HG03196 (cell line): ENCODE measurements at regions not wholly inside any gene's neighbourhood (a gene's known extent, or its start where the extent isn't known, plus 50 kb on each side); places are given as distances from the start of the nearest gene placed in this dataset.

Experiments
- ATAC-seq: cut with Tn5 transposase; IDR thresholded peaks from one replicate; pipeline ENCODE4 v1.9.1; 2021; ENCODE audit not compliant: unreplicated experiment

DNA sequence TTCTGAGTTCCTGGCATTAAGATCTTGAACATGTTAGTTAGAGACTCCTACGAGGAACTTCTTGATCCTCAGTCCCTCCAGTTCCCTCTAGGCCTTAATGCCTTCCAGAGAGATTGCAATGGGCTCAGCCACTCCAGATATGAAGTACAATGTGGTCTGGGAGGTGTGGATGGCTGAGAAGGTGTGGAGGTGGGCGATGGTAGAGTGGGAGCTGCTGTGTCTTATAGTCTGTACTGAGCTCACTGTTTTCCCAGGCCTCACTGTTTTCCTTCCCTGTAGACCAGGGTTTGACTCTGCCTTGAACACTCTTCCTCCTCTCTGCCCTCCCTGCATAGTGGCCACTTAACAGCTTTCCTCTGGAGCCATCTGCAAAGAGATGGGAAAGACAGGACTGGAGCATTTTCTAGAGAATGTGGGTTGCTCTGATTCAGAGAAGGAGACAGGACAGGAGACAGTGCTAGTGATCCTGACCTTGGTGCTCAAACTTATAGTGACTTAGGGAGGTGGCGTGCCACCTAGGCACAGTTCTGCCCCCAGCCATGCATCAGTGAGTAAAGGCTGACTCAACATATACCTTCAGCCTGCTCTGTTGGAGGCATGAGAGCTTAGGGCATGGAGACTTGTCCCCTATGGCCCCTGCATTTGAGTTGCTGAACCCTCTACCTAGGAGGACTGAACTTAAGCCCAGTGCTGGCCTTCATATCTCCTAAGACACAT, 129.7 kb downstream of the TDRD15 start:
- no peak for ATAC-seq

DNA sequence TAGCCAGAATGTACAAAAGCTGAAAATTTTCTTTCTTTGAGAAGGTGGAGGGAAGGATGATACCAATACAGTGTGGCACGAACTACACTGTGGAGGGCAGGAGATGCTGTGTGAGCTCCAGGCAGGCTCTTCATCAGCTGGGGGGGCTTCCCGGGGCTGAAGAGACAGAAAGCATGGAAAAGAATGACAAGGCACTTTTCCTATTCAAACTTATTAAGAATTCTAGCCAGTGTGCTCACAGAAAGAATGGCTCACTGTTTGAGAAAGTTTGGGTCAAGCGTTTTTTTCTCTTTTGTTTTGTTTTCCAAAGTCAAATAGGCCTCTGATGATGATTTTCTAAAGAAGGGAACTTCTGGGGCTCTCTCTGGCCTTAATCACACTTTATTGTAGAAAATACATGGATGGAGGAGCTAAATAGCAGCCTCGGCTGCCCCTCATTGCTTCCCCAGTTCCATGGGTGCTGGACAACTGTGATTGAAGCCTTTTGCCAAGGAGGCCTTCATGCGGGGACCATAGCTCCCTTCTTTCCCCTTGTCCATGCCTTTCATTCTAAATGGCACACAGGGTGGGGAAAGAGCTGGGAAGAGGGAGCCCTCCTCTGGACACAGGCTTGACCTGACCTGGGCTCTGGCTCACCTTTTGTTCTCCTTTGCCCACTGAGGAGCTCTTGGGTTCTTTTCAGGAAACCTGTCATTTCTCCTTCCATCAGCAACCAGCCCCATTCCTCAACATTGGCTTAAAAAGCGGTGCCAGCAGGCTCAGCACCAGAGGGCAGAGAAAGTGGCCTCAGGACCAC, 130.6 kb downstream of the TDRD15 start:
- ATAC-seq, result no peak

DNA sequence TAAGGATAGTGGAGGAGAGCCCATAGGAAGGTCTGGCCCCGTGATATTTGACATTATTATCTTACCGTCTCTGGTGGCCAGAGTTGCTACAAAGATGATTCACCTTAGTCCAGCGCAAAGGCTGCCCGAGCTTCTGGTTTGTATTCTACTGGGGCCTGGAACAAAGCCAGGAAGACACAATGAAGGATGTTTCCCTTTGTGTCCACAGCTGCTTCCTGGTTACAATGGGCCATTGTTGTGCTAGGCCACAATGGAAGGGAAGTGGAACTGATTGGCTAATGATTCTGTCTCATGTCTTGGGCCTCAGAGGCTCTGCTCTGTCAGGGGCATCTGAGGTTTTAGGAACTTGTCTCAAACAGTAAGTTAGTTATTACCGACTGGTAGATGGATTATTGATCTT, 132.2 kb downstream of the TDRD15 start:
- ATAC-seq, result peak; percentile 97

GRCh38 chr2:21257621-21258020, 133.9 kb downstream of the TDRD15 start:
- ATAC-seq, result no peak

DNA sequence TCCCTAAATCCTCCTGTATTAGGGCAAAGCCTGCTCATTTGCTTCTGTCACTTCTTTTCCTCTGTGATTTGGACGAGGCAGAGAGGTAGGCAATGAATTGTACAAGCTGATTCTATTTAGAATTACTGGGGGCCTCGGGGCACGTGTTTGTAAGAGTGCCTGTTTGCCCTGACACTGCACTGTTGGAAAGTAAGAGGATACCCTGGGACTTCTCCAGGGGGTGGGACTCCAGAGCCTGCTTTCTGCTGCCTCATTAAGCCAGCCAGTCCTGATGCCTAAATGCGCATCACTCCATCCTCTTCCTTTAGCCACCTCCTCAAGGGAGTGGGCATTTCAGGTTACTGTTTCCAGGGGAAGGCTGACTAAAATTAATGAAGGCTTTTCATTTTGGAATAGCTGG, 134.3 kb downstream of the TDRD15 start:
- no peak for ATAC-seq

DNA sequence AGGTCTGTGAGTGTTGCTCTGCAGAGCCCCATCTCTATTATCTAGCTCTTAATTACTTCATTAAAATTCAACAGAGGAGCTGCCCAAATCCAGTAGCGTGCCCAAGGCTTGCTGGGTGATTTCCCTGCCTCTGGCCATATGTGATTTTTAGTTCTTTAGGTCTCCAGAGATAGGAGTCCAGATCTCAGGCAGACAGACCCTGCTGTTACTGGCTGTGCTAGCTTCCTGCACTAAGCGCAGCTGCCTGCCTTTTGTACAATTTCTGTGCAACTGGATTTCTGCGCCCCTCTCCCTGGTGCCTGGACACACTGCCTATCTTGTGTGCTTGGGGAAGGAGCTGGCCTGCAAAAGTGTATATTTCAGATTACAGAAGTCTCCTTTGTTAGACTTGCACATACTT, 136.5 kb downstream of the TDRD15 start:
- ATAC-seq, result no peak

DNA sequence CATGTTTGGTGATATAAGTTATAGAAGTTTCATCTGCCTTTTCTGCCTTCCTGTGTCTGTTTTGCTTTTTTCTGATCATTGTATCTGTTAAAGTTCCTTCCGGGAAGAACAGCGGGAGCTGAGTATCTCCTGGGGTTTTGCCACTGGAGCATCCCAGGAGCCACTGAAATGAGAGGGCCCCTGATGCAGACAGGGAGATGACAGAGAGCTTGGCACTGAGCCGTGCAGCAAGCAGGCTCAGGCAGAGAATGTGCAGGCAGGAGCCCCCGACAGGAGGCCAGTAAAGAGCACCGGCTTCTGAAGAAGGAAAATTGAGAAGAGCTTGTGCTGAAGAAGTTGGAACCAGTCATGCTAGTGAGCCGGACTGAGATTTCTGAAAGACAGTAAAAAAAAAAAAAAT, 137.8 kb downstream of the TDRD15 start:
- ATAC-seq, result no peak

DNA sequence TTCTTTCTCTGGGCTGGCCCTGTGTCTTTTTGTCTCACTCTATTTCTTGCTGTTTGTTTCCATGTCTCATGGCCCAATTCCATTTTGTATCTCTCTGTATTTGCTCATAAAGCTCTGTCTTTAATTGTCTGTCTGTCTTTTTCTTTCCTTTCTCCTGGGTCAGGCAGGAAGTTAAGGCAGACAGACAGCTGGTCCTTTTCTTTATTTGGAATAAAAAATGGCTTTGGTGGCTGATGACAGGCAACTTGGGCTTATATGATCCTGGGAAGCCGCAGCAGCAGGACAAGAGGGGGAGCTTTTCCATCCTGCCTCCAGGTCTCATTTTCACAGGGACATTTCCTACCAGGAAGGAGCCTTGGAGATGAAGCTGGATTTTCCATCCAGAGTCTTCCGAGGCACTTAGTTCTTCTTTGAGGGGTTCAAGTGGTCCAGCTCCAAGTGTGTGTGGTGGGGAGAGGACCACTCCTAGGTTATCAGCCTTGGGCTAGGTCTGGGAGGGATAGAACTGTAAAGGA, 138.7 kb downstream of the TDRD15 start:
- ATAC-seq, result no peak

DNA sequence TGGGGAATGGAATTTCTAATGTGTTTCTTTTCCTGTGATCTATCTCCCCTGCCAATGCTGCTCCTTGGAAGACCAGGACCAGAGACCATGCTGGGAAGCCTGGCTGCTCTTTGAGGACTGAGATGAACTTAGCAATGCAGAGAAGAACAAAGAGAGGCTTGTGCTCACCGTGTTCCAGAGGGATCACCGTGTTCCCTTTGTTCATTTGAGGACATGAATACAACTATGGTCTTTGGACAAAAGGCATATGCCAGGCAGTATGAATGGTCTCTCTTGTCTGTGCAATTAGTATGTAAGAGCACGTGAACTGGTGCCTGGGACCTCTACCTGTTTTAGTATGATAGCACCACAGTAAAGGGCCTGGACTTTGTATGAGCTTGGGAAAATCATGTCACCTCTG, 139.9 kb downstream of the TDRD15 start:
- ATAC-seq, result no peak

GRCh38 chr2:21265752-21266151, 142.0 kb downstream of the TDRD15 start:
- ATAC-seq, result no peak

GRCh38 chr2:21267232-21267835, 143.6 kb downstream of the TDRD15 start:
- no peak for ATAC-seq

DNA sequence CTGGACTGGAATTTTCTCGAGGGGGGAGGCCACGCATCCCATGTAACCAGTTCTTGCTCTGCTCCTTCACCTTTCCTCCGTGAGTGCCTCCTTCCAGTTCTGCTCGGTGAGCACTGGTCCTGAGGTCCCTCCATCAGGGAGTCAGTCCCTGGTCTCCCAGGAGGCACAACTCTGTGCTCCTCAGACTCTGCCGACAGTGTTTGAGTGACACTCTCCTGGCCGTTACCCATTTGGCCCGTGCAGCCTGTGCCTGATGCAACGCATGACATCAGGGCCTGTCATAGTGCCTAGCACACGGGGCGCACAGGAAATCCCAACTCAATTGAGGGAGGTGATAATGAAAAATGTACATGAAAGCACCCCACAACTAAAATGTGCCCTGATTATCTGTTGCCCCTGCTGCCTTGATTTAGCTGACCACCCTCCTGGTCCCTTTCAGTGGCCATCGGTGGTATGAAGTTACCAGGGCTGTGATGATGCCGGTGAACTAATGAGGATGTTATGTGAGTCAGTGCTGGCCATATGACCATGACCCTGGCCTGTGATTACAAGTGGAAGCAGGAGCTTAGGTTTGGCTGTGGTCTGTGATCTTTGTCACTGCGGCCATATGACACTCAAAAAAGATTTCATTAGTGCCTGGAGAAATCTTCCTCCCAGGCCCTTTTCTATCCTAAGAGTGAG, 144.6 kb downstream of the TDRD15 start:
- ATAC-seq, result no peak

DNA sequence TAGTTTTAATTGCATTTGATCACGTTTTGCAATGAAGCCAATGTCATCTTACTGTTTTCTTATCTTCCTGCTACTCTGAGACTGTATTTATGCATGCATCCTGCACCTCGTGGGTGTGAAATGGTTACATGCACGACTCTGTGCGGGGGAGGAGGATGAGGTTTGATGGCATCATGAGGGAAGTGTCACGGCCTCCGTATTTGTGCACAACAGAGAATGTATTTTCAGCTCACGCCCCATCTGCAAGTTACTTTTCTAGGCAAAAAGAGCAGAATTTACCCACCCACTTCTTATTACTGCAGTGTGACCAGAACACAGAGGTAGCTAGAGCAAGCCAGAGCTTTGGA, 145.1 kb downstream of the TDRD15 start:
- no peak for ATAC-seq

DNA sequence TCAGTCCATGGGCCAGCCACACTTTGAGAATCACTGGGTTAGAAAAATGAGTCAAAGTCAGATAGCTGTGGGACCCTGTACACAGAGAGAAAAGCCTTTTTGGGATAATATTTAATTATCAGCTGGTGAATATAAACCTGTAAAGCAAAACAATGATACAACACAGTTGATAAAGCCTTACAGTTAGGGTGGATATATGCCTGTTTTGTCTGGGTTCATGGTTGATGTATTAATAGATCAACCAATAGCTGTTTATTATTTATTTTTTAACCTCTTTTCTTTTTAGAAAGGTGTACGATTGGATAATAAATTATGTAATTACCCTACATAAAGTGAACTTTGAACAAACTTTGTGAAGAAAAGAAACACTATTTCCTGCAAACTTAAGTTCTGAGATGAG, 145.6 kb downstream of the TDRD15 start:
- ATAC-seq, result no peak

DNA sequence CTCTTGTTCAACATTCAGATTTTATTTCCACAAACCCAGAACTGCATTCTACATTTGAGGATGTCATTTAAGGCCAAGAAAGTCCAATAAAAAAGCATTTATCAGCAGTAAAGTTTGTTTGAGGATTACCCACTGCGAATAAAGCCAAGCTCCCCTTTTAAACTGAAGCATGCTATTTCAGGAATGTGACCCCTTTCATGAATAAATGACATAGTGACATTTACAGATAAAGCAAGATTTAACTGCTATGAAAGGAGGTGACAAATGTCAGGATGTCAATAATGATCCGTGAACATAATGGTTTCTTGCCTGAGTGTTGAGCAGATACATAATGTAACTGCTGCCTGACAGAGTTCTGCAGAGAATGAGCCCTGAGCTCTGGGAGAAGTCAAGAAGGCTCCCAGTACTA, 146.3 kb downstream of the TDRD15 start:
- no peak for ATAC-seq

- ATAC-seq, result no peak
Measured at GRCh38 chr2:21270708-21271122, 146.9 kb downstream of the TDRD15 start.

GRCh38 chr2:21276163-21276562, 152.4 kb downstream of the TDRD15 start:
- ATAC-seq, result no peak

GRCh38 chr2:21277068-21278056, 153.6 kb downstream of the TDRD15 start:
- ATAC-seq, result no peak

DNA sequence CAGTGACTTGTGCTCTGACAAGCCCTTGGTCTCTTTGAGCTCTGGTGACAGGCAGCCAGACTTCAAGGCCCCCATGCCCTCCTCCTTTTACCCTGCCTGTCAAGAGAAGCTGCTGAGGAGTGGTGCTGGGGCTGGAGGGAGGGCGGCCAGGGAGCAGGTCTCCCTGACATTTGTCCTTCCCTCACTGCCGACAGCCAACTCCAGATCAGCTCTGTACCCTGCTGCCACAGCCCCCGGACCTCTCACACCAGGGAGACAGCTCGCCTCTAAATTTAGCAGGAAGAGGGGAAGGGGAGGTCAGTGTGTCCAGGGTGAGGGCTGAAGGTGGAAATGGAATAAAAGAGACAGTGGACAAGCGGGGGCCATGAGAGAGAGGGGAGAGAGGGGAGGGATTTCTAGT, 155.8 kb downstream of the TDRD15 start:
- no peak for ATAC-seq

DNA sequence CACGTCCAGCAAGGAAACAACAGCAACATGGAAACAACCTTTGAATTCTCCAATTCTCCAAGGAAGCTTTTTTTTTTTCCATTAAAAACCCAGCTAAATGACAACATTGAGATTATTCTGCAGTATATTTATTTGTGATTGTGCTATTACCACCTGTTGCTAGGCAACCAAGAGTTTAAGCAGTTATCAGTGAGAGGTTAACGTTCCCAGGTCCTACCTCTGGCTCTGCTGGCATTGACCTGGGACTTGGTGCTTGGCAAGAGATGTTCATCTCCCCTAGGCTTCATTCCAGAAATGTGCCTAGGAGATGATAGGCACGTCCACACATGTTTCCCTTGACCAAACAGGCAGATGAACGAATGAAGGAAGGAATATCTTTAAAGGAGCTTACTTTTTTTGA, 157.0 kb downstream of the TDRD15 start:
- ATAC-seq, result no peak
